HG02870 (cell line): ENCODE measurements at regions not wholly inside any gene's neighbourhood (a gene's known extent, or its start where the extent isn't known, plus 50 kb on each side); places are given as distances from the start of the nearest gene placed in this dataset.
A peak's percentile ranks its signal among the peaks of the same experiment; 100 is the strongest.
"Not testable (repeated sequence)": the region's sequence is repeated elsewhere in the genome, so short reads cannot be mapped to it uniquely, and the experiment has no call there.

Experiments
- ATAC-seq: cut with Tn5 transposase; IDR thresholded peaks from one replicate; pipeline ENCODE4 v1.9.1; 2021; ENCODE audit warnings: mild to moderate bottlenecking, moderate library complexity; ENCODE audit not compliant: unreplicated experiment

- peak; percentile 46 for ATAC-seq
These were observed 318.6 kb downstream of the NAF1 start for GRCh38 chr4:162847945-162848549.

- no peak for ATAC-seq
These were observed 324.9 kb downstream of the NAF1 start for GRCh38 chr4:162841753-162842152.

- no peak for ATAC-seq
These were observed 326.9 kb downstream of the NAF1 start for GRCh38 chr4:162839814-162840213.

GRCh38 chr4:162838671-162839070, 328.0 kb downstream of the NAF1 start:
- no peak for ATAC-seq

- no peak for ATAC-seq
These were observed 329.0 kb downstream of the NAF1 start for GRCh38 chr4:162837679-162838078.

GRCh38 chr4:162837241-162837640, 329.4 kb downstream of the NAF1 start:
- ATAC-seq: no peak

GRCh38 chr4:162836773-162837172, 329.9 kb downstream of the NAF1 start:
- no peak for ATAC-seq

- not testable (repeated sequence) for ATAC-seq
These were observed 330.4 kb downstream of the NAF1 start for GRCh38 chr4:162836258-162836657.

GRCh38 chr4:162830899-162831298, 335.8 kb downstream of the NAF1 start:
- no peak for ATAC-seq

- ATAC-seq: not testable (repeated sequence)
These were observed 349.3 kb downstream of the NAF1 start for GRCh38 chr4:162817374-162817773.

GRCh38 chr4:162804351-162804924, 362.3 kb downstream of the NAF1 start:
- ATAC-seq: no peak

- ATAC-seq: no peak
These were observed 363.3 kb downstream of the NAF1 start for GRCh38 chr4:162803378-162803777.

GRCh38 chr4:162797108-162797507, 369.6 kb downstream of the NAF1 start:
- no peak for ATAC-seq

GRCh38 chr4:162793571-162793970, 373.1 kb downstream of the NAF1 start:
- no peak for ATAC-seq

- no peak for ATAC-seq
These were observed 373.7 kb downstream of the NAF1 start for GRCh38 chr4:162793004-162793403.

GRCh38 chr4:162791226-162791625, 375.5 kb downstream of the NAF1 start:
- ATAC-seq: no peak

- ATAC-seq: no peak
These were observed 379.6 kb downstream of the NAF1 start for GRCh38 chr4:162787120-162787519.

GRCh38 chr4:162782778-162783525, 383.7 kb downstream of the NAF1 start:
- no peak for ATAC-seq

GRCh38 chr4:162782096-162782777, 384.5 kb downstream of the NAF1 start:
- ATAC-seq: no peak

GRCh38 chr4:162770761-162771490, 395.8 kb downstream of the NAF1 start:
- no peak for ATAC-seq

GRCh38 chr4:162767083-162767482, 399.6 kb downstream of the NAF1 start:
- no peak for ATAC-seq
